Caco-2 (cell line): ENCODE measurements at regions not wholly inside any gene's neighbourhood (a gene's known extent, or its start where the extent isn't known, plus 50 kb on each side); places are given as distances from the start of the nearest gene placed in this dataset.

Source experiments
- BruUV-seq: library from RNA; stranded (reverse); fragments of 400-500 nt; replicated peaks from 2 replicates; lab custom pipeline; 2021; lab: Mats Ljungman, UMichigan
- CTCF ChIA-PET: fragments of 300-600 bp; sonication (Branson Sonifier 250); formaldehyde crosslinking; loops from one replicate; lab custom pipeline; 2022; ENCODE audit warnings: antibody characterized with exemption; lab: Charles Lee
- POLR2A ChIA-PET: fragments of 300-600 bp; sonication (Branson Sonifier 250); formaldehyde crosslinking; loops from one replicate; lab custom pipeline; 2022; ENCODE audit warnings: antibody characterized with exemption; lab: Charles Lee
- DNase-seq, 2 experiments: peaks; one replicate each; pipeline versions ENCODE4 v3.0.0 to v3.0.0-alpha.2; 2020 to 2022
- H3K27me3 ChIP-seq: replicated peaks from 2 replicates; pipeline ENCODE4 v1.6.0; 2011; ENCODE audit warnings: low read length; ENCODE audit not compliant: control insufficient read depth, insufficient read depth
- H3K36me3 ChIP-seq: 2 replicates; pipeline ENCODE4 v1.5.1; 2011; ENCODE audit warnings: low read length; ENCODE audit not compliant: control insufficient read depth, insufficient read depth
- H3K4me1 ChIP-seq: fragments of 250-450 bp; sonication (Bioruptor Pico); 2 replicates; pipeline ENCODE4 v1.5.1; 2020; ENCODE audit warnings: mild to moderate bottlenecking
- H3K4me3 ChIP-seq: 2 replicates; pipeline ENCODE4 v1.5.1; 2011; ENCODE audit warnings: low read depth, mild to moderate bottlenecking, control low read depth, low read length
- H3K9me3 ChIP-seq: fragments of 250-450 bp; sonication (Bioruptor Pico); 2 replicates; pipeline ENCODE4 v1.5.1; 2020; ENCODE audit warnings: mild to moderate bottlenecking, moderate library complexity
- H3K27ac Mint-ChIP-seq: one replicate; pipeline ENCODE4 v1.8.0; 2022; ENCODE audit warnings: mixed read lengths; ENCODE audit not compliant: unreplicated experiment
- H3K27me3 Mint-ChIP-seq: one replicate; pipeline ENCODE4 v1.8.0; 2022; ENCODE audit warnings: mixed read lengths; ENCODE audit not compliant: insufficient read depth, unreplicated experiment
- H3K36me3 Mint-ChIP-seq: one replicate; pipeline ENCODE4 v1.8.0; 2022; ENCODE audit warnings: mild to moderate bottlenecking, mixed read lengths; ENCODE audit not compliant: insufficient read depth, unreplicated experiment
- H3K4me1 Mint-ChIP-seq: one replicate; pipeline ENCODE4 v1.8.0; 2022; ENCODE audit warnings: low read depth, mixed read lengths; ENCODE audit not compliant: unreplicated experiment
- H3K4me3 Mint-ChIP-seq: one replicate; pipeline ENCODE4 v1.8.0; 2022; ENCODE audit warnings: mild to moderate bottlenecking, moderate library complexity, mixed read lengths; ENCODE audit not compliant: unreplicated experiment
- H3K9me3 Mint-ChIP-seq: one replicate; pipeline ENCODE4 v1.8.0; 2022; ENCODE audit warnings: mixed read lengths; ENCODE audit not compliant: unreplicated experiment
- CTCF ChIP-seq, 2 experiments: fragments of 200-600 bp in 1 of 2; IDR thresholded peaks; 1 replicate in 1 of 2; 2 replicates in 1 of 2; pipeline versions ENCODE4 v1.5.1 to v1.8.0; 2011 to 2022; ENCODE audit warnings: antibody characterized with exemption in 1 of 2, control low read depth in 1 of 2, inconsistent platforms in 1 of 2, low read depth in 1 of 2, low read length in 1 of 2, mild to moderate bottlenecking in 1 of 2, moderate library complexity in 1 of 2; ENCODE audit not compliant: insufficient read depth in 1 of 2, severe bottlenecking in 1 of 2, unreplicated experiment in 1 of 2
- intact Hi-C: fragments of 100-400 bp; cut with micrococcal nuclease; formaldehyde crosslinking; loops from one replicate; pipeline ENCODE4 v1.10.0; 2022; ENCODE audit not compliant: unreplicated experiment

GRCh38 chr1:213568929-213569815 is 418.6 kb upstream of the PROX1 start:
- intact Hi-C loops: loop anchor here (1.0 to 2.0 kb wide), 2 partner anchors 197 to 414 kb away; no protein-coding TSS in a partner anchor
- Mint-ChIP-seq H3K36me3 (peaks cover 9% of the 10 kb centered on the region), H3K9me3 (peaks cover 28% of the 10 kb centered on the region), H3K27ac (peak overlapping the region; percentile 85), H3K4me1 (peaks cover 57% of the 10 kb centered on the region), H3K27me3 (no peaks in the 10 kb centered on the region), H3K4me3 (peak overlapping the region; percentile 6)
- peaks cover 54% of the 10 kb centered on the region for H3K4me1 ChIP-seq
- peaks cover 2% of the 10 kb centered on the region for H3K9me3 ChIP-seq
- no peaks in the 10 kb centered on the region for H3K27me3 ChIP-seq
- H3K36me3 ChIP-seq: no peaks in the 10 kb centered on the region
- BruUV-seq: no TSS peak
- no peak for TF ChIP-seq CTCF (IDR thresholded peaks at IDR 0.05; ENCODE audit: insufficient read depth in 1 of 2, low read depth in 1 of 2, low read length in 1 of 2, severe bottlenecking in 1 of 2, unreplicated experiment in 1 of 2)
- ChIA-PET CTCF (no interaction called here), POLR2A (no interaction called here)
- peak in 1 of 2 experiments; percentile 20 for DNase-seq
- H3K4me3 ChIP-seq: no peak overlapping the region

GRCh38 chr1:213569816-213570150 is 418.0 kb upstream of the PROX1 start:
- Mint-ChIP-seq H3K27ac (peak overlapping the region; percentile 85), H3K4me1 (peaks cover 63% of the 10 kb centered on the region), H3K9me3 (peaks cover 34% of the 10 kb centered on the region), H3K4me3 (peak overlapping the region; percentile 6), H3K27me3 (no peaks in the 10 kb centered on the region), H3K36me3 (peaks cover 5% of the 10 kb centered on the region)
- Histone ChIP-seq H3K27me3 (no peaks in the 10 kb centered on the region), H3K36me3 (no peaks in the 10 kb centered on the region), H3K9me3 (no peaks in the 10 kb centered on the region; the same call in 1 of the 2 replicates), H3K4me1 (peaks cover 59% of the 10 kb centered on the region), H3K4me3 (no peak overlapping the region)
- peak in 1 of 2 experiments; percentile 44 for DNase-seq
- CTCF ChIA-PET: no interaction called here
- POLR2A ChIA-PET: no interaction called here
- no peak for TF ChIP-seq CTCF (IDR thresholded peaks at IDR 0.05; ENCODE audit: insufficient read depth in 1 of 2, low read depth in 1 of 2, low read length in 1 of 2, severe bottlenecking in 1 of 2, unreplicated experiment in 1 of 2)
- BruUV-seq: no TSS peak
- intact Hi-C loops: loop anchor here (1.0 to 5.0 kb wide), 4 partner anchors 163 to 447 kb away; no protein-coding TSS in a partner anchor

- H3K9me3 Mint-ChIP-seq: peaks cover 34% of the 10 kb centered on the region
These were observed 417.3 kb upstream of the PROX1 start for GRCh38 chr1:213570487-213570886.

More at GRCh38 chr1:213570487-213570886, 417.3 kb upstream of the PROX1 start:
- H3K36me3 ChIP-seq: no peaks in the 10 kb centered on the region
- H3K4me3 Mint-ChIP-seq: no peak overlapping the region
- H3K4me1 ChIP-seq: peaks cover 59% of the 10 kb centered on the region
- no TSS peak for BruUV-seq
- intact Hi-C loops: loop anchor here (5.0 kb wide), 2 partner anchors 162 to 448 kb away; no protein-coding TSS in a partner anchor
- H3K27me3 Mint-ChIP-seq: no peaks in the 10 kb centered on the region
- no peak overlapping the region for H3K4me3 ChIP-seq
- H3K27me3 ChIP-seq: no peaks in the 10 kb centered on the region
- H3K4me1 Mint-ChIP-seq: peaks cover 64% of the 10 kb centered on the region
- ChIA-PET POLR2A (no interaction called here), CTCF (no interaction called here)
- H3K9me3 ChIP-seq: no peaks in the 10 kb centered on the region; the same call in 1 of the 2 replicates
- peak overlapping the region; percentile 85 for H3K27ac Mint-ChIP-seq
- H3K36me3 Mint-ChIP-seq: peaks cover 5% of the 10 kb centered on the region
- no peak for TF ChIP-seq CTCF (IDR thresholded peaks at IDR 0.05; ENCODE audit: insufficient read depth in 1 of 2, low read depth in 1 of 2, low read length in 1 of 2, severe bottlenecking in 1 of 2, unreplicated experiment in 1 of 2)
- no peak for DNase-seq
